WTC11 (cell line): ENCODE measurements at regions not wholly inside any gene's neighbourhood (a gene's known extent, or its start where the extent isn't known, plus 50 kb on each side); places are given as distances from the start of the nearest gene placed in this dataset.

Source experiments
- ATAC-seq: fragments of 200-7000 bp; cut with Tn5 transposase; 2 replicates; pipeline ENCODE4 v1.10.0; 2021; ENCODE audit warnings: mild to moderate bottlenecking, moderate library complexity
- CTCF ChIA-PET: fragments of 300-600 bp; sonication (Branson Sonifier 250); formaldehyde crosslinking; loops from one replicate; lab custom pipeline; 2021; ENCODE audit warnings: antibody characterized with exemption; lab: Charles Lee
- POLR2A ChIA-PET: fragments of 350-600 bp; sonication (Branson Sonifier 250); formaldehyde crosslinking; loops from one replicate; lab custom pipeline; 2021; ENCODE audit warnings: antibody characterized with exemption; lab: Charles Lee
- DNase-seq: peaks from one replicate; pipeline ENCODE4 v3.0.0; 2021; ENCODE audit warnings: low spot score
- H3K27ac Mint-ChIP-seq: 2 replicates; pipeline ENCODE4 v1.8.0; 2021; ENCODE audit warnings: mixed read lengths
- H3K27me3 Mint-ChIP-seq: 2 replicates; pipeline ENCODE4 v1.8.0; 2021; ENCODE audit warnings: low read depth, mild to moderate bottlenecking, moderate library complexity, mixed read lengths
- H3K36me3 Mint-ChIP-seq: 2 replicates; pipeline ENCODE4 v1.8.0; 2021; ENCODE audit warnings: mixed read lengths
- H3K4me1 Mint-ChIP-seq: 2 replicates; pipeline ENCODE4 v1.8.0; 2022; ENCODE audit warnings: mixed read lengths
- H3K4me3 Mint-ChIP-seq: 2 replicates; pipeline ENCODE4 v1.8.0; 2021; ENCODE audit warnings: mild to moderate bottlenecking, moderate library complexity, mixed read lengths
- H3K9me3 Mint-ChIP-seq: 2 replicates; pipeline ENCODE4 v1.8.0; 2021; ENCODE audit warnings: mixed read lengths
- FOXJ3 ChIP-seq: sonication (generic); formaldehyde crosslinking; IDR thresholded peaks from 2 replicates; pipeline ENCODE4 v1.9.0; 2021; ENCODE audit warnings: missing genetic modification reagents, mild to moderate bottlenecking, borderline replicate concordance
- JUN ChIP-seq: sonication (generic); formaldehyde crosslinking; IDR thresholded peaks from 2 replicates; pipeline ENCODE4 v1.8.0; 2023; ENCODE audit warnings: mild to moderate bottlenecking, missing genetic modification reagents
- MYBL2 ChIP-seq: sonication (generic); formaldehyde crosslinking; IDR thresholded peaks from 2 replicates; pipeline ENCODE4 v1.8.1; 2023; ENCODE audit warnings: mild to moderate bottlenecking, moderate library complexity, missing genetic modification reagents
- NFATC4 ChIP-seq: fragments of 250-450 bp; sonication (Bioruptor Pico); IDR thresholded peaks from 2 replicates; pipeline ENCODE4 v1.9.0; 2021; ENCODE audit warnings: mild to moderate bottlenecking
- NR3C1 ChIP-seq: sonication (generic); formaldehyde crosslinking; conservative IDR thresholded peaks from 2 replicates; pipeline ENCODE4 v1.8.1; 2023; ENCODE audit warnings: low read depth, mild to moderate bottlenecking, missing genetic modification reagents
- TF ChIP-seq, protein P1 (sequence below): fragments of 250-450 bp; sonication (Bioruptor Pico); IDR thresholded peaks from 2 replicates; pipeline ENCODE4 v1.9.0; 2021; ENCODE audit warnings: mild to moderate bottlenecking, borderline replicate concordance
- TF ChIP-seq, protein P2 (sequence below): sonication (generic); formaldehyde crosslinking; IDR thresholded peaks from 2 replicates; pipeline ENCODE4 v1.8.0; 2023; ENCODE audit warnings: mild to moderate bottlenecking, missing genetic modification reagents
- TF ChIP-seq, protein P3 (sequence below): sonication (generic); formaldehyde crosslinking; IDR thresholded peaks from 2 replicates; pipeline ENCODE4 v1.8.0; 2022; ENCODE audit warnings: mild to moderate bottlenecking, missing genetic modification reagents
- TF ChIP-seq, protein P4 (sequence below): sonication (generic); formaldehyde crosslinking; IDR thresholded peaks from 2 replicates; pipeline ENCODE4 v1.8.0; 2023; ENCODE audit warnings: missing genetic modification reagents, mild to moderate bottlenecking, borderline replicate concordance
- TF ChIP-seq, protein P5 (sequence below): fragments of 250-450 bp; sonication (Bioruptor Pico); conservative IDR thresholded peaks from 2 replicates; pipeline ENCODE4 v1.9.0; 2021; ENCODE audit warnings: mild to moderate bottlenecking

DNA sequence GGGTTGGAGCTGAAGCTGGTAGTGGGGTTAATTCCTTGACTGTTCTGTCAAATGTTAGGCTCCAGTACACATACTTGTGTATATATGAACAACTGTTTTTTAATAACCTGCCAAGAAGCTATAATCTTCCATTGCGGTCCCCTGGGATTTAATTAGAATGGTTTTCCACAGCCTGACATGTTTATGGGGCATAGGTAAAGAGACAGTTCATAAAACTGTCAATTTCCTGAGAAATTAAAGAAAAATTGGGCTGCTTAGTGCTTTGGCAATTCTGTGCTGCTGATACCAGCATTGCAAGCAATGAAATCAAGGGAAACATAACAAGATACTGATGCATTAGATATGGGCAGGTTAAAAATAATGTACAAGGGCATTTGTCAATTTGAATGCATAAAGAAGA is 314.1 kb upstream of the SLC35B3 start (continued):
- TF ChIP-seq, protein P1, sequence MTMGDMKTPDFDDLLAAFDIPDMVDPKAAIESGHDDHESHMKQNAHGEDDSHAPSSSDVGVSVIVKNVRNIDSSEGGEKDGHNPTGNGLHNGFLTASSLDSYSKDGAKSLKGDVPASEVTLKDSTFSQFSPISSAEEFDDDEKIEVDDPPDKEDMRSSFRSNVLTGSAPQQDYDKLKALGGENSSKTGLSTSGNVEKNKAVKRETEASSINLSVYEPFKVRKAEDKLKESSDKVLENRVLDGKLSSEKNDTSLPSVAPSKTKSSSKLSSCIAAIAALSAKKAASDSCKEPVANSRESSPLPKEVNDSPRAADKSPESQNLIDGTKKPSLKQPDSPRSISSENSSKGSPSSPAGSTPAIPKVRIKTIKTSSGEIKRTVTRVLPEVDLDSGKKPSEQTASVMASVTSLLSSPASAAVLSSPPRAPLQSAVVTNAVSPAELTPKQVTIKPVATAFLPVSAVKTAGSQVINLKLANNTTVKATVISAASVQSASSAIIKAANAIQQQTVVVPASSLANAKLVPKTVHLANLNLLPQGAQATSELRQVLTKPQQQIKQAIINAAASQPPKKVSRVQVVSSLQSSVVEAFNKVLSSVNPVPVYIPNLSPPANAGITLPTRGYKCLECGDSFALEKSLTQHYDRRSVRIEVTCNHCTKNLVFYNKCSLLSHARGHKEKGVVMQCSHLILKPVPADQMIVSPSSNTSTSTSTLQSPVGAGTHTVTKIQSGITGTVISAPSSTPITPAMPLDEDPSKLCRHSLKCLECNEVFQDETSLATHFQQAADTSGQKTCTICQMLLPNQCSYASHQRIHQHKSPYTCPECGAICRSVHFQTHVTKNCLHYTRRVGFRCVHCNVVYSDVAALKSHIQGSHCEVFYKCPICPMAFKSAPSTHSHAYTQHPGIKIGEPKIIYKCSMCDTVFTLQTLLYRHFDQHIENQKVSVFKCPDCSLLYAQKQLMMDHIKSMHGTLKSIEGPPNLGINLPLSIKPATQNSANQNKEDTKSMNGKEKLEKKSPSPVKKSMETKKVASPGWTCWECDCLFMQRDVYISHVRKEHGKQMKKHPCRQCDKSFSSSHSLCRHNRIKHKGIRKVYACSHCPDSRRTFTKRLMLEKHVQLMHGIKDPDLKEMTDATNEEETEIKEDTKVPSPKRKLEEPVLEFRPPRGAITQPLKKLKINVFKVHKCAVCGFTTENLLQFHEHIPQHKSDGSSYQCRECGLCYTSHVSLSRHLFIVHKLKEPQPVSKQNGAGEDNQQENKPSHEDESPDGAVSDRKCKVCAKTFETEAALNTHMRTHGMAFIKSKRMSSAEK: no peak
- TF ChIP-seq, protein P2, sequence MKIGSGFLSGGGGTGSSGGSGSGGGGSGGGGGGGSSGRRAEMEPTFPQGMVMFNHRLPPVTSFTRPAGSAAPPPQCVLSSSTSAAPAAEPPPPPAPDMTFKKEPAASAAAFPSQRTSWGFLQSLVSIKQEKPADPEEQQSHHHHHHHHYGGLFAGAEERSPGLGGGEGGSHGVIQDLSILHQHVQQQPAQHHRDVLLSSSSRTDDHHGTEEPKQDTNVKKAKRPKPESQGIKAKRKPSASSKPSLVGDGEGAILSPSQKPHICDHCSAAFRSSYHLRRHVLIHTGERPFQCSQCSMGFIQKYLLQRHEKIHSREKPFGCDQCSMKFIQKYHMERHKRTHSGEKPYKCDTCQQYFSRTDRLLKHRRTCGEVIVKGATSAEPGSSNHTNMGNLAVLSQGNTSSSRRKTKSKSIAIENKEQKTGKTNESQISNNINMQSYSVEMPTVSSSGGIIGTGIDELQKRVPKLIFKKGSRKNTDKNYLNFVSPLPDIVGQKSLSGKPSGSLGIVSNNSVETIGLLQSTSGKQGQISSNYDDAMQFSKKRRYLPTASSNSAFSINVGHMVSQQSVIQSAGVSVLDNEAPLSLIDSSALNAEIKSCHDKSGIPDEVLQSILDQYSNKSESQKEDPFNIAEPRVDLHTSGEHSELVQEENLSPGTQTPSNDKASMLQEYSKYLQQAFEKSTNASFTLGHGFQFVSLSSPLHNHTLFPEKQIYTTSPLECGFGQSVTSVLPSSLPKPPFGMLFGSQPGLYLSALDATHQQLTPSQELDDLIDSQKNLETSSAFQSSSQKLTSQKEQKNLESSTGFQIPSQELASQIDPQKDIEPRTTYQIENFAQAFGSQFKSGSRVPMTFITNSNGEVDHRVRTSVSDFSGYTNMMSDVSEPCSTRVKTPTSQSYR (CRISPR knock-in tag): no peak
- no peak for TF ChIP-seq FOXJ3
- TF ChIP-seq, protein P3, sequence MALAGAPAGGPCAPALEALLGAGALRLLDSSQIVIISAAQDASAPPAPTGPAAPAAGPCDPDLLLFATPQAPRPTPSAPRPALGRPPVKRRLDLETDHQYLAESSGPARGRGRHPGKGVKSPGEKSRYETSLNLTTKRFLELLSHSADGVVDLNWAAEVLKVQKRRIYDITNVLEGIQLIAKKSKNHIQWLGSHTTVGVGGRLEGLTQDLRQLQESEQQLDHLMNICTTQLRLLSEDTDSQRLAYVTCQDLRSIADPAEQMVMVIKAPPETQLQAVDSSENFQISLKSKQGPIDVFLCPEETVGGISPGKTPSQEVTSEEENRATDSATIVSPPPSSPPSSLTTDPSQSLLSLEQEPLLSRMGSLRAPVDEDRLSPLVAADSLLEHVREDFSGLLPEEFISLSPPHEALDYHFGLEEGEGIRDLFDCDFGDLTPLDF: no peak
- TF ChIP-seq, all 79 proteins: peak for 0

DNA sequence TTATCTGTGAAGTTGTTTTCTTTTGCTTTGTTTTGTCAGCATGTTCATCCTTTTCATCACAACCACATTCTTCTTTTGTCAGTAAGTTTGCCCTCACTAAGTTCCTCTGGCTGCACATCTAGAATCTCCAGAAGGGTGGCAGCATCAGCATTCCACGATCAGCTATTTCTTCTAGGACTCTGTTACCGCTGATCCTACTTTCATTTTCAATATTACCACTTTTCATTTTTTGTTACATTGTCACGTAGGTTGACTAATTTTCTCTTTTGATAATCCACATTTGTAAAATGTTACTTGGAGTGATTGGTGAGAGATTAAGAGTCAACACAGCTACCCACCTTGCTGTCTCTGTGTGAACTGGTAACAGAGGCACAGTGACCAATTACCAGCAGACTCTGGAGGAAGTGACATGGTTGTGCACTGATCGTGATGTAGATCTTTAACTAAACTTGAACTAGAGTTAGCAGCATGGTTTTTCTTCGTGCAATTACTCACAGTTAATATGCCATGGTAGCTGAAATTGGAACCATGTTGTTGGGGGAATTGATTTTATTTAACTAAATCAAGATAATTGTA is 307.9 kb upstream of the SLC35B3 start:
- DNase-seq: no peak
- TF ChIP-seq, protein P4, sequence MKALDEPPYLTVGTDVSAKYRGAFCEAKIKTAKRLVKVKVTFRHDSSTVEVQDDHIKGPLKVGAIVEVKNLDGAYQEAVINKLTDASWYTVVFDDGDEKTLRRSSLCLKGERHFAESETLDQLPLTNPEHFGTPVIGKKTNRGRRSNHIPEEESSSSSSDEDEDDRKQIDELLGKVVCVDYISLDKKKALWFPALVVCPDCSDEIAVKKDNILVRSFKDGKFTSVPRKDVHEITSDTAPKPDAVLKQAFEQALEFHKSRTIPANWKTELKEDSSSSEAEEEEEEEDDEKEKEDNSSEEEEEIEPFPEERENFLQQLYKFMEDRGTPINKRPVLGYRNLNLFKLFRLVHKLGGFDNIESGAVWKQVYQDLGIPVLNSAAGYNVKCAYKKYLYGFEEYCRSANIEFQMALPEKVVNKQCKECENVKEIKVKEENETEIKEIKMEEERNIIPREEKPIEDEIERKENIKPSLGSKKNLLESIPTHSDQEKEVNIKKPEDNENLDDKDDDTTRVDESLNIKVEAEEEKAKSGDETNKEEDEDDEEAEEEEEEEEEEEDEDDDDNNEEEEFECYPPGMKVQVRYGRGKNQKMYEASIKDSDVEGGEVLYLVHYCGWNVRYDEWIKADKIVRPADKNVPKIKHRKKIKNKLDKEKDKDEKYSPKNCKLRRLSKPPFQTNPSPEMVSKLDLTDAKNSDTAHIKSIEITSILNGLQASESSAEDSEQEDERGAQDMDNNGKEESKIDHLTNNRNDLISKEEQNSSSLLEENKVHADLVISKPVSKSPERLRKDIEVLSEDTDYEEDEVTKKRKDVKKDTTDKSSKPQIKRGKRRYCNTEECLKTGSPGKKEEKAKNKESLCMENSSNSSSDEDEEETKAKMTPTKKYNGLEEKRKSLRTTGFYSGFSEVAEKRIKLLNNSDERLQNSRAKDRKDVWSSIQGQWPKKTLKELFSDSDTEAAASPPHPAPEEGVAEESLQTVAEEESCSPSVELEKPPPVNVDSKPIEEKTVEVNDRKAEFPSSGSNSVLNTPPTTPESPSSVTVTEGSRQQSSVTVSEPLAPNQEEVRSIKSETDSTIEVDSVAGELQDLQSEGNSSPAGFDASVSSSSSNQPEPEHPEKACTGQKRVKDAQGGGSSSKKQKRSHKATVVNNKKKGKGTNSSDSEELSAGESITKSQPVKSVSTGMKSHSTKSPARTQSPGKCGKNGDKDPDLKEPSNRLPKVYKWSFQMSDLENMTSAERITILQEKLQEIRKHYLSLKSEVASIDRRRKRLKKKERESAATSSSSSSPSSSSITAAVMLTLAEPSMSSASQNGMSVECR: no peak
- TF ChIP-seq NR3C1 (CRISPR knock-in tag) (no peak), JUN (CRISPR knock-in tag) (no peak)
- no peaks in the 10 kb centered on the region for H3K36me3 Mint-ChIP-seq

DNA sequence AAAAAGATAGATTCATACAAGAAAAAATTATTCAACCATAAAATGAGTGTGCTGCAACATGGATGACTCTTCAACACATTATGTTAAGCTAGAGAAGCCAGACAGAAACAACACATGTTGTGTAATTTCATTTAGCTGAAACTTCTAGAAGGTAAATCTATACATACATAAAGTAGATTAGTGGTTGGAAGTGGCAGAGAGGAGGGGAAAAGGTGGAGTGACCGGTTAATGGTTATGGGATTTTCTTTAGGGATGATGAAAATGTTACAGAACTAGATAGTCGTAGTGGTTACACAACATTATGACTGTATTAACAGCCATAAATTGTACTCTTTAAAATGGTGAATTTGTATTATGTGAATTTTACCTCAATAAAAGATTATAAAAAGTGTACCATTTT is 304.1 kb upstream of the SLC35B3 start:
- Mint-ChIP-seq H3K4me1 (peaks cover under 1% of the 10 kb centered on the region; the same call in 1 of the 2 replicates), H3K9me3 (peaks cover 19% of the 10 kb centered on the region), H3K27me3 (no peaks in the 10 kb centered on the region), H3K36me3 (no peaks in the 10 kb centered on the region), H3K27ac (no peak overlapping the region), H3K4me3 (no peak overlapping the region)
- POLR2A ChIA-PET: no interaction called here
- ATAC-seq: no peak
- no peak for DNase-seq
- CTCF ChIA-PET: no interaction called here
- TF ChIP-seq NFATC4 (no peak), MYBL2 (CRISPR knock-in tag) (no peak)
- TF ChIP-seq, protein P5, sequence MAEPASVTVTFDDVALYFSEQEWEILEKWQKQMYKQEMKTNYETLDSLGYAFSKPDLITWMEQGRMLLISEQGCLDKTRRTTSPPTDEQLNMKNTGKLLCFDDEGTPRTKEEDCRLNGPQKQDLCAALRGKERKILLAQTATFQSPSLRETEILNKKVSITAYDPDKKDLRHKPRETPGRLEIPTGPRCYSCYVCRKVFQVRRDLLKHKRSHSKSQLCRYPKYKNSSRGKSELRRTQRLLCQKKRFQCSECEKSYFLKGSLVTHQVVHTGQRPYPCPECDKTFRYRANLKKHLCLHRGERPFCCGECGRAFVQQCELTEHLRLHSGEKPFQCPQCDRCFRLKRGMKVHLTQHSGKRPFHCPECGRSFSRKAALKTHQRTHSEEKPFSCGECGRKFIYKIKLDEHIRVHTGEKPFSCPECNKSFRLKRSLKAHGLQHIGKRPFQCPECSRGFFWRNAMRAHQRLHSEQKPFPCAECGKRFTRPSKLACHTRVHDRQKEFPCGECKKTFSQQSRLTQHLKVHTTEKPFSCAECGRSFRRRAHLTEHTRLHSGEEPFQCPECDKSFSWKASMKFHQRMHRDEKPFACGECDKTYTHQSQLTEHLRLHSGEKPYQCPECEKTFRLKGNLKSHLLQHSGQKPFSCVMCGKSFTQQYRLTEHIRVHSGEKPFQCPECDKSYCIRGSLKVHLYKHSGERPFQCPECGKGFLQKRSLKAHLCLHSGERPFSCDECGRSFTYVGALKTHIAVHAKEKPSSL (CRISPR knock-in tag): no peak

More for the DNA sequence above, 307.9 kb upstream of the SLC35B3 start:
- no peak for ATAC-seq
- POLR2A ChIA-PET: no interaction called here
- Mint-ChIP-seq H3K27me3 (no peaks in the 10 kb centered on the region), H3K9me3 (peaks cover 19% of the 10 kb centered on the region), H3K27ac (no peak overlapping the region), H3K4me3 (no peak overlapping the region), H3K4me1 (peaks cover 4% of the 10 kb centered on the region; the same call in 1 of the 2 replicates)
- CTCF ChIA-PET: no interaction called here
